CD14-positive monocyte (primary cell): ENCODE measurements at regions not wholly inside any gene's neighbourhood (a gene's known extent, or its start where the extent isn't known, plus 50 kb on each side); places are given as distances from the start of the nearest gene placed in this dataset.

Source experiments
- DNase-seq, 3 donors: peaks; one replicate each; pipeline ENCODE4 v3.0.0-alpha.2; 2011 to 2022
- H2AFZ ChIP-seq: 2 replicates; pipeline ENCODE4 v1.6.0; 2012; ENCODE audit warnings: mild to moderate bottlenecking, low read depth, low read length, inconsistent platforms; ENCODE audit not compliant: insufficient read depth, poor library complexity, severe bottlenecking
- H3K27ac ChIP-seq, 2 donors: 1 replicate in 1 of 2; 2 replicates in 1 of 2; pipeline ENCODE4 v1.5.1; 2012 to 2013; ENCODE audit warnings: low read length in 2 of 2, control low read depth in 1 of 2, inconsistent platforms in 1 of 2, low read depth in 1 of 2, mild to moderate bottlenecking in 1 of 2
- H3K27me3 ChIP-seq, 2 donors: one replicate each; pipeline versions ENCODE4 v1.6.0 to v1.6.1; 2011 to 2013; ENCODE audit warnings: low read length in 2 of 2; ENCODE audit not compliant: control insufficient read depth in 2 of 2, insufficient read depth in 2 of 2
- H3K36me3 ChIP-seq, 2 donors: replicated peaks in 1 of 2; 1 replicate in 1 of 2; 2 replicates in 1 of 2; pipeline versions ENCODE4 v1.5.1 to v1.6.1; 2012 to 2013; ENCODE audit warnings: low read length in 2 of 2, control low read depth in 1 of 2, inconsistent platforms in 1 of 2, mild to moderate bottlenecking in 1 of 2; ENCODE audit not compliant: insufficient read depth in 2 of 2, control insufficient read depth in 1 of 2
- H3K4me1 ChIP-seq, 2 donors: 1 replicate in 1 of 2; 2 replicates in 1 of 2; pipeline versions ENCODE4 v1.5.1 to v1.6.1; 2012 to 2013; ENCODE audit warnings: low read length in 2 of 2, control low read depth in 1 of 2, inconsistent platforms in 1 of 2, mild to moderate bottlenecking in 1 of 2, moderate library complexity in 1 of 2; ENCODE audit not compliant: insufficient read depth in 2 of 2, control insufficient read depth in 1 of 2
- H3K4me2 ChIP-seq: replicated peaks from 2 replicates; pipeline ENCODE3; 2012; ENCODE audit warnings: low read length, moderate library complexity, mild to moderate bottlenecking; ENCODE audit not compliant: poor library complexity, severe bottlenecking; ENCODE audit errors: extremely low read depth
- H3K4me3 ChIP-seq, 3 experiments: fragments of 200-600 bp in 1 of 3; sonication (generic) in 1 of 3; replicated peaks in 1 of 3; 1 replicate in 2 of 3; 2 replicates in 1 of 3; pipeline ENCODE4 v1.5.1; 2011 to 2013; ENCODE audit warnings: low read length in 3 of 3, mild to moderate bottlenecking in 3 of 3, control low read depth in 2 of 3, low read depth in 2 of 3, inconsistent platforms in 1 of 3, moderate library complexity in 1 of 3
- H3K79me2 ChIP-seq: 2 replicates; pipeline ENCODE4 v1.6.0; 2012; ENCODE audit warnings: mild to moderate bottlenecking, control low read depth, inconsistent platforms, low read length, moderate library complexity; ENCODE audit not compliant: insufficient read depth
- H3K9ac ChIP-seq: 2 replicates; pipeline ENCODE4 v1.6.0; 2017; ENCODE audit warnings: low read length, mild to moderate bottlenecking; ENCODE audit not compliant: insufficient read depth, poor library complexity, severe bottlenecking
- H3K9me3 ChIP-seq, 2 donors: replicated peaks in 1 of 2; 1 replicate in 1 of 2; 2 replicates in 1 of 2; pipeline versions ENCODE4 v1.5.1 to v1.6.1; 2012 to 2013; ENCODE audit warnings: low read length in 2 of 2, control low read depth in 1 of 2; ENCODE audit not compliant: control insufficient read depth in 1 of 2, insufficient read depth in 1 of 2
- H4K20me1 ChIP-seq: 2 replicates; pipeline ENCODE4 v1.6.0; 2012; ENCODE audit warnings: mild to moderate bottlenecking, low read length, control low read depth, moderate library complexity; ENCODE audit not compliant: insufficient read depth
- H3K27ac Mint-ChIP-seq, 7 donors: one replicate each; pipeline ENCODE4 v1.8.0; 2020; ENCODE audit warnings: mild to moderate bottlenecking in 7 of 7, mixed read lengths in 7 of 7, moderate library complexity in 6 of 7, inconsistent platforms in 2 of 7
- H3K27me3 Mint-ChIP-seq, 3 donors: one replicate each; pipeline ENCODE4 v1.8.0; 2021 to 2022; ENCODE audit warnings: low read depth in 3 of 3, mild to moderate bottlenecking in 3 of 3, mixed read lengths in 3 of 3, moderate library complexity in 3 of 3, inconsistent platforms in 1 of 3
- H3K36me3 Mint-ChIP-seq, 2 donors: one replicate each; pipeline ENCODE4 v1.8.0; 2020; ENCODE audit warnings: mixed read lengths in 2 of 2, inconsistent platforms in 1 of 2, mild to moderate bottlenecking in 1 of 2
- H3K4me1 Mint-ChIP-seq: one replicate; pipeline ENCODE4 v1.8.0; 2020; ENCODE audit warnings: mild to moderate bottlenecking, mixed read lengths
- H3K4me3 Mint-ChIP-seq, 2 donors: one replicate each; pipeline ENCODE4 v1.8.0; 2020; ENCODE audit warnings: mild to moderate bottlenecking in 2 of 2, mixed read lengths in 2 of 2, moderate library complexity in 1 of 2
- H3K9me3 Mint-ChIP-seq, 7 donors: one replicate each; pipeline ENCODE4 v1.8.0; 2020 to 2022; ENCODE audit warnings: mixed read lengths in 7 of 7, mild to moderate bottlenecking in 6 of 7, moderate library complexity in 6 of 7, inconsistent platforms in 2 of 7
- CTCF ChIP-seq: fragments of 200-600 bp; IDR thresholded peaks from one replicate; pipeline ENCODE4 v1.8.0; 2022; ENCODE audit warnings: antibody characterized with exemption, mild to moderate bottlenecking
- WGBS: methylation state at CpG from one replicate; pipeline ENCODE4 v1.1.5; 2013; ENCODE audit warnings: missing lambda C conversion rate; ENCODE audit not compliant: insufficient coverage; 5-methylcytosine and 5-hydroxymethylcytosine counted together
- intact Hi-C, 2 donors: fragments of 100-400 bp; cut with micrococcal nuclease; formaldehyde crosslinking; loops; one replicate each; pipeline versions ENCODE4 v1.15.0 to v1.15.1; 2023

- intact Hi-C loops, result no loop called here
- H3K27ac ChIP-seq, result no peak overlapping the region
- no peak overlapping the region for H3K4me3 ChIP-seq
- H3K36me3 ChIP-seq, result no peaks in the 10 kb centered on the region
- H3K9me3 ChIP-seq, result peaks cover 13 to 15% of the 10 kb centered on the region in 2 donors
- H3K9ac ChIP-seq, result no peak overlapping the region
- Mint-ChIP-seq H3K27me3 (peaks cover 0 to 1% (median 0%) of the 10 kb centered on the region in 3 donors), H3K27ac (no peak overlapping the region), H3K9me3 (peaks cover 8 to 22% (median 18%) of the 10 kb centered on the region in 7 donors), H3K36me3 (no peaks in the 10 kb centered on the region), H3K4me1 (peaks cover 4% of the 10 kb centered on the region), H3K4me3 (no peak overlapping the region)
- H4K20me1 ChIP-seq, result no peaks in the 10 kb centered on the region
- no peak for DNase-seq
- no peak overlapping the region for H2AFZ ChIP-seq
- TF ChIP-seq CTCF, result no peak
- WGBS, result no CpG with 5 or more reads among the region's 2 CpGs
- H3K27me3 ChIP-seq, result no peaks in the 10 kb centered on the region
- no peaks in the 10 kb centered on the region for H3K79me2 ChIP-seq
- no peak overlapping the region for H3K4me2 ChIP-seq
- H3K4me1 ChIP-seq, result no peaks in the 10 kb centered on the region
Observed at GRCh38 chr2:200041639-200042038, 86.3 kb downstream of the MAIP1 start.

DNA sequence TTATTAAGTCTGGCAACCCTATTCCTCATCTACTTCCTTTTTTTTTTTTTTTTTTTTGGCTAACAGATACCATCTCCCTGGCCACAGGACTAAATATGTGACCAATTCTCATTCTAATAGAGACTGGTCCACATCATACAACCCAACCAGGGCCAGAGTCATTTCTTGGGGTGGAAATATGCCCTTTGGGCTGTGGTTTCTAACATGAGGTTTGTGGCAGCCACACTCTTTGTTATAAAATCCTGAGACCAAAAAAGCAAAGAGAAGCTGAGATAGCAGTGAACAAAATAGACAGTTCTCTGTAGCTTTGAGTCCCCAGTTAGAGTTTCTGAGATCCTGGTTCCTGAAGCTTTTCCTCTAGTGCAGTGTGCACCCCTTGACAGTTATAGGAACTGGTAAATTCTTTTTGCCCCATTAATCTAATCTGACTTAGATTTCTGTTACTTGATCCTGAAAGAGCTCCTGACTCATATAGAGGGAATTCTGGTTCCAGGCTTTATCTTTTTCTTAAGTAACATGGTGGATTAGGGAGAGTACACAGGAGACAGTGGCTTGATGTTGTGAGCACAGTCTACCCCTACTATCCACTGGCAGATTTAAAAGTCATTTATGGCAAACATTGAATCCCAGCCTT lies 86.8 kb downstream of the MAIP1 start:
- peaks cover 0 to 1% (median 0%) of the 10 kb centered on the region in 3 donors for H3K27me3 Mint-ChIP-seq
- Histone ChIP-seq H3K27me3 (no peaks in the 10 kb centered on the region), H3K27ac (no peak overlapping the region), H3K9ac (no peak overlapping the region), H3K36me3 (no peaks in the 10 kb centered on the region), H2AFZ (no peak overlapping the region), H3K79me2 (no peaks in the 10 kb centered on the region), H4K20me1 (no peaks in the 10 kb centered on the region), H3K9me3 (peaks cover 13 to 15% of the 10 kb centered on the region in 2 donors), H3K4me2 (no peak overlapping the region), H3K4me1 (no peaks in the 10 kb centered on the region), H3K4me3 (no peak overlapping the region)
- H3K27ac Mint-ChIP-seq, result no peak overlapping the region
- no peak for TF ChIP-seq CTCF
- intact Hi-C loops, result no loop called here
- no peak overlapping the region for H3K4me3 Mint-ChIP-seq
- H3K4me1 Mint-ChIP-seq, result peaks cover 4% of the 10 kb centered on the region
- peaks cover 10 to 25% (median 18%) of the 10 kb centered on the region in 7 donors for H3K9me3 Mint-ChIP-seq
- no peak for DNase-seq
- no peaks in the 10 kb centered on the region for H3K36me3 Mint-ChIP-seq
